ENCODE measurements at regions not wholly inside any gene's neighbourhood (a gene's known extent, or its start where the extent isn't known, plus 50 kb on each side); places are given as distances from the start of the nearest gene placed in this dataset.

DNA sequence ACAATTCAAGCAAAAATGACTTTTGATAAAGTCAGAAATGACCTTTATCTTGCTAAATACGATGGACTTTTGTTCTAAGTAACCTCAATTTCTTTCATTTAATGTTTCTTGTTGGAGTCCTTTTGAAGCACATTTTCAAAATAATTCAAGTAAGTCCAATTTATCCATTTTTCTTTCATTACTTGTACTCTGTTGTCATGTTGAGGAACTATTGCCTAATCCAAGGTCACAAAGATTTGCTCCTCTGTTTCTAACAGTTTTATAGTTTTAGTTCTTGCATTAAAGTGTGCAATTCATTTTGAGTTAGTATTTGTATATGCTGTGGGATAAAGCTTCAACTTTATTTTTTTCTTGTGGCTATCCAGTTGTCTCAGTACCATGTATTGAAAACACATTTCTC lies 66.7 kb downstream of the CCER1 start:
- Histone ChIP-seq H3K9me3 (ENCODE audit: control insufficient read depth, low read depth, low read length) (no peaks in the 10 kb centered on the region), H2BK12ac (ENCODE audit: insufficient read length, low read depth, low read length) (no peak overlapping the region), H3K56ac (ENCODE audit: insufficient read length, low read depth, low read length) (no peak overlapping the region), H3K4ac (ENCODE audit: low read depth, low read length) (no peak overlapping the region), H4K5ac (ENCODE audit: insufficient read length, low read depth, low read length) (no peak overlapping the region), H3K9ac (ENCODE audit: extremely low read depth, insufficient read length, low read length) (no peak overlapping the region), H3K27ac (ENCODE audit: insufficient read length, low read depth, low read length) (no peak overlapping the region), H3K23me2 (ENCODE audit: insufficient read length, low read depth, low read length, poor library complexity, severe bottlenecking) (no peaks in the 10 kb centered on the region), H2BK5ac (ENCODE audit: insufficient read length, low read length) (no peak overlapping the region), H3K27me3 (ENCODE audit: insufficient read depth, low read length) (no peaks in the 10 kb centered on the region), H2AFZ (ENCODE audit: low read length) (no peak overlapping the region), H4K8ac (replicated peaks; ENCODE audit: insufficient read length, low read depth, low read length) (no peak overlapping the region), H3K4me2 (ENCODE audit: insufficient read depth, insufficient read length, low read length) (no peak overlapping the region), H2BK15ac (ENCODE audit: low read depth, low read length) (no peak overlapping the region), H2BK20ac (ENCODE audit: low read depth, low read length, poor library complexity, severe bottlenecking) (no peak overlapping the region), H4K91ac (ENCODE audit: insufficient read length, low read depth, low read length) (no peak overlapping the region), H2AK5ac (ENCODE audit: insufficient read length, low read length) (no peak overlapping the region), H3K79me2 (ENCODE audit: insufficient read depth, low read length) (no peaks in the 10 kb centered on the region), H3K4me1 (ENCODE audit: insufficient read depth, low read length) (no peaks in the 10 kb centered on the region), H2BK120ac (ENCODE audit: low read depth, low read length, poor library complexity, severe bottlenecking) (no peak overlapping the region), H4K20me1 (ENCODE audit: control insufficient read depth, insufficient read depth, insufficient read length) (no peaks in the 10 kb centered on the region), H3K79me1 (ENCODE audit: insufficient read depth, low read depth, low read length, poor library complexity, severe bottlenecking) (no peaks in the 10 kb centered on the region), H3K14ac (ENCODE audit: insufficient read depth, low read length) (no peak overlapping the region), H3K18ac (ENCODE audit: insufficient read length, low read depth, low read length) (no peak overlapping the region), H3T11ph (ENCODE audit: low read length) (no peak overlapping the region), H3K23ac (ENCODE audit: insufficient read length, low read depth, low read length) (no peak overlapping the region)
- no peaks in the 10 kb centered on the region for H3K36me3 Mint-ChIP-seq (ENCODE audit: insufficient read depth in 1 of 3, low read depth in 3 of 3)
- no peak for TF ChIP-seq CTCF (conservative IDR thresholded peaks at IDR 0.05)
- no peaks in the 10 kb centered on the region for H3K4me1 Mint-ChIP-seq
- no CpG with 5 or more reads among the region's 1 CpG for WGBS (ENCODE audit: extremely low coverage, insufficient read length, low lambda C conversion rate)
- DNase-seq = no peak
- H3K4me3 Mint-ChIP-seq = no peak overlapping the region
- no peaks in the 10 kb centered on the region for H3K27me3 Mint-ChIP-seq (ENCODE audit: low read depth)
- H3K27ac Mint-ChIP-seq = no peak overlapping the region
- no peaks in the 10 kb centered on the region for H3K9me3 Mint-ChIP-seq

Data from H9 (cell line).